ENCODE measurements at regions not wholly inside any gene's neighbourhood (a gene's known extent, or its start where the extent isn't known, plus 50 kb on each side); places are given as distances from the start of the nearest gene placed in this dataset.

GRCh38 chr1:114253900-114254299 lies 100.2 kb upstream of the SYT6 start:
- DNase-seq (no peak), ATAC-seq (ENCODE audit: low read depth) (no peak)
- H3K23ac ChIP-seq (ENCODE audit: low read depth, low read length) = no peak overlapping the region
- intact Hi-C loops (cut with micrococcal nuclease) = no loop called here
- POLR2A ChIA-PET (ENCODE audit: unreplicated experiment) = no interaction called here
- no peak overlapping the region for H3K18ac ChIP-seq (ENCODE audit: low read depth, low read length)
- no peak overlapping the region for H4K91ac ChIP-seq (ENCODE audit: insufficient read depth, low read depth, low read length)
- TF ChIP-seq RFX5 (IDR thresholded peaks at IDR 0.05; ENCODE audit: low read depth, low read length) = no peak
- TF ChIP-seq, protein P1, sequence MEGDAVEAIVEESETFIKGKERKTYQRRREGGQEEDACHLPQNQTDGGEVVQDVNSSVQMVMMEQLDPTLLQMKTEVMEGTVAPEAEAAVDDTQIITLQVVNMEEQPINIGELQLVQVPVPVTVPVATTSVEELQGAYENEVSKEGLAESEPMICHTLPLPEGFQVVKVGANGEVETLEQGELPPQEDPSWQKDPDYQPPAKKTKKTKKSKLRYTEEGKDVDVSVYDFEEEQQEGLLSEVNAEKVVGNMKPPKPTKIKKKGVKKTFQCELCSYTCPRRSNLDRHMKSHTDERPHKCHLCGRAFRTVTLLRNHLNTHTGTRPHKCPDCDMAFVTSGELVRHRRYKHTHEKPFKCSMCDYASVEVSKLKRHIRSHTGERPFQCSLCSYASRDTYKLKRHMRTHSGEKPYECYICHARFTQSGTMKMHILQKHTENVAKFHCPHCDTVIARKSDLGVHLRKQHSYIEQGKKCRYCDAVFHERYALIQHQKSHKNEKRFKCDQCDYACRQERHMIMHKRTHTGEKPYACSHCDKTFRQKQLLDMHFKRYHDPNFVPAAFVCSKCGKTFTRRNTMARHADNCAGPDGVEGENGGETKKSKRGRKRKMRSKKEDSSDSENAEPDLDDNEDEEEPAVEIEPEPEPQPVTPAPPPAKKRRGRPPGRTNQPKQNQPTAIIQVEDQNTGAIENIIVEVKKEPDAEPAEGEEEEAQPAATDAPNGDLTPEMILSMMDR (conservative IDR thresholded peaks at IDR 0.05; ENCODE audit: low read depth, low read length) = no peak
- TF ChIP-seq USF2 (IDR thresholded peaks at IDR 0.05; ENCODE audit: low read depth, low read length) = no peak
- no peak for TF ChIP-seq MAFK (IDR thresholded peaks at IDR 0.05; ENCODE audit: low read depth, low read length)
- TF ChIP-seq RAD21 (IDR thresholded peaks at IDR 0.05; ENCODE audit: low read length) = no peak
- no peak overlapping the region for H3K56ac ChIP-seq (ENCODE audit: extremely low read depth, insufficient read depth, low read length)
- in situ Hi-C loops (cut with MboI; ENCODE audit: low sequenced_read_pairs) = no loop called here
- no peak overlapping the region for H2BK5ac ChIP-seq (ENCODE audit: low read depth, low read length, poor library complexity, severe bottlenecking)
- CTCF ChIA-PET = interaction anchor here (0.6 kb wide), 1 partner anchor 32 kb away, joined by 7 read pairs; no protein-coding TSS in a partner anchor
- H3K27ac ChIP-seq (ENCODE audit: insufficient read depth, low read length) = no peak overlapping the region
- no peaks in the 10 kb centered on the region; the same call in 1 of the 2 replicates for H3K9me3 ChIP-seq (ENCODE audit: control insufficient read depth, insufficient read depth, low read length)
- no peak overlapping the region for H2BK120ac ChIP-seq (ENCODE audit: low read depth, low read length)
- H2AFZ ChIP-seq (replicated peaks; ENCODE audit: low read length, poor library complexity) = no peak overlapping the region
- no peaks in the 10 kb centered on the region; the same call in none of the 2 replicates for H3K27me3 ChIP-seq (ENCODE audit: control insufficient read depth, insufficient read depth, low read length)
- no peak overlapping the region for H4K8ac ChIP-seq (ENCODE audit: low read depth in 2 of 2, low read length in 2 of 2)
- H3K9me1 ChIP-seq (ENCODE audit: insufficient read depth, low read length) = no peaks in the 10 kb centered on the region
- no peak overlapping the region for H2AK5ac ChIP-seq (ENCODE audit: low read depth, low read length)
- WGBS, 2 experiments (ENCODE audit: extremely low coverage in 2 of 2, insufficient read length in 1 of 2) = no CpG with 5 or more reads among the region's 1 CpG
- dilution Hi-C loops (cut with HindIII; ENCODE audit: low sequenced_read_pairs, unreplicated experiment) = no loop called here
- no peak overlapping the region for H3K4me3 ChIP-seq (ENCODE audit: insufficient read depth, low read depth, low read length)
- no peaks in the 10 kb centered on the region for H3K4me1 ChIP-seq (ENCODE audit: control insufficient read depth, insufficient read depth, low read length)
- no peak overlapping the region for H2BK20ac ChIP-seq (ENCODE audit: low read depth, low read length)
- no peak overlapping the region for H3K14ac ChIP-seq (replicated peaks; ENCODE audit: low read depth, low read length)
- no peaks in the 10 kb centered on the region for H3K79me1 ChIP-seq (ENCODE audit: low read depth in 1 of 2, low read length in 2 of 2)
- no peak overlapping the region for H3K4ac ChIP-seq (ENCODE audit: low read depth, low read length)
- no peaks in the 10 kb centered on the region for H3K36me3 ChIP-seq (ENCODE audit: control insufficient read depth, insufficient read depth, low read length)
- no TSS peak for BruUV-seq (replicated peaks)
- no peak overlapping the region for H2BK15ac ChIP-seq (ENCODE audit: low read depth, low read length)
- no peak overlapping the region for H3K4me2 ChIP-seq (ENCODE audit: low read depth, low read length)
- H3K9ac ChIP-seq (ENCODE audit: low read depth, low read length) = no peak overlapping the region
- H2AK9ac ChIP-seq (replicated peaks; ENCODE audit: low read depth, low read length, poor library complexity) = no peak overlapping the region
- H4K5ac ChIP-seq (ENCODE audit: low read depth, low read length) = no peak overlapping the region
- no peaks in the 10 kb centered on the region for H4K20me1 ChIP-seq (ENCODE audit: insufficient read depth, low read length)

All from IMR-90 (cell line).